NCI-H2107 treated with DMSO at 0.1 percent for 48 hours (cell line): ENCODE measurements at regions not wholly inside any gene's neighbourhood (a gene's known extent, or its start where the extent isn't known, plus 50 kb on each side); places are given as distances from the start of the nearest gene placed in this dataset.

Experiments
- DNase-seq: peaks from one replicate; lab custom pipeline; 2025; ENCODE audit not compliant: unreplicated experiment; lab: John Stamatoyannopoulos, UW

DNA sequence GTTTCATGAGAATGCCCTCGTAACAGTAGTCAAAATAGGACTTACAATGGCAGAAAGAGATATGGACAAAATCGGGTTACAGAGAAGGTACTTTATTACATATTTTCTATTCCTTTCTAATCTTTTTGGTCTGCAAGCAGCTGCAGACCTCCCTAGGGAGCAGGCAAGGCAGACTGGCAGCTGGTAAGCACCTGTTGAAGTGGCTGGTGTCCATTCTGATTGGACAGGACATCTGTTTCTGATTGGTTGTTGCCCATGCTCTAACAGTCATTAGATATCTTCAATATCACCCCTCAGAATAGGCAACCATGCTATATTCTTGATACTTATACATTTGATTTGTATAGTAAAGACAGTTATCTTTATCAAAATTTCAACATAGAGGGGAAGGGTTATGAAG lies 606.3 kb downstream of the KCNJ2 start:
- peak; percentile 24 for DNase-seq

DNA sequence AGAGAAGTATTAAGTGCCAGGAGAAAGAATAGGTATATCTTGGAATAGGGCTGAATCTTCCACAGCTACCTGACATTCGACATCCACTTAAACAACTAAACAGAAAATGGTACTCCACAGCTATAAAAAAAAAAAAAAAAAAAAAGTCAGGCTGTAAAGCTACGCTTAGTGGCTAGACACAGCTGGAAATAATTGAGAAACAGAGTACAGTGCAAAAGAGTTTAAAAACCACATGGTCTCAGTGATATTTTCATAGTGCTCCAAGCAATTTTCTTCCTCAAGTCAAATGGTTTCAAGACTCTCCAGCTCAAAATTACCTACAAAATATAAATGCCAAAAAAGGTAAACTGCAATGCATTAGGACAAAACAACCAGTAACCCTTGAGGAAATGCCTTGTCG lies 607.1 kb downstream of the KCNJ2 start:
- no peak for DNase-seq

DNA sequence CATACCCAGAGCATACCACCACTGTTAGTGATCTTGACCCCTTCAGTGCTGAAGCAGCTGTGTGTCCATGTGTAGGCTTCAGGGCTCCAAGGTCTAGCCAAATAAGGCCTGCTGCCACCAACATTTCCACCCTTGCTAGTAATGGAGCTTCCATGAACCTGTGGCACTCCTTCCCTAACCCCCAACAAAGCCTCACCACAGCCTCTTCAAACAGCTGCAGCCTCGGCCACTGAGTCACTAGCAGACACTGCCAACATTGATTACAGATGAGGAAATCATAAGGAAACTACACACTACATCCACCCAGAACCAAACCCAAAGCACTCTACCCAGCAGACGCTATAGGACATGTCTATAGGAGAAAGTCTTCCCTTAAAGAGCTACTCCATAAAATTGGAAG lies 610.7 kb downstream of the KCNJ2 start:
- DNase-seq: no peak

DNA sequence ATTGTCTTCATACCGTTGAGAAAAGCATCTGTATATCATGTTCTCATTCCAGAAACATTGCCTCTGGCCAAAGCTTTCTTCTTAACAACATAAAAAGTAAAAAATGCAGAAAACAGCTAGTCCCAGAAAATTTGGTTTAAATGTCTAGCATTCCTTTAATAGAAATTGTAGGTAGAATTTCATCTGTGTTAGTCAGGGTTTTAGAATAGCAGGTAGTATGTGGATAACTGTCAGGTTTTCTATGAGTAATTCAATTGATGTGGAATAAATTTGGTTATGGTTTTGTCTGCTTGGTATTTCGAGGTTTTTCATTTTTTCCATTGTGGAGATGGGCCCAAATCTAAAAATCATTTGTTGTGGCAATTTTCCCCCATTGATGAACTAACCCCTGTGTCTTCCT lies 616.7 kb downstream of the KCNJ2 start:
- DNase-seq: no peak

DNA sequence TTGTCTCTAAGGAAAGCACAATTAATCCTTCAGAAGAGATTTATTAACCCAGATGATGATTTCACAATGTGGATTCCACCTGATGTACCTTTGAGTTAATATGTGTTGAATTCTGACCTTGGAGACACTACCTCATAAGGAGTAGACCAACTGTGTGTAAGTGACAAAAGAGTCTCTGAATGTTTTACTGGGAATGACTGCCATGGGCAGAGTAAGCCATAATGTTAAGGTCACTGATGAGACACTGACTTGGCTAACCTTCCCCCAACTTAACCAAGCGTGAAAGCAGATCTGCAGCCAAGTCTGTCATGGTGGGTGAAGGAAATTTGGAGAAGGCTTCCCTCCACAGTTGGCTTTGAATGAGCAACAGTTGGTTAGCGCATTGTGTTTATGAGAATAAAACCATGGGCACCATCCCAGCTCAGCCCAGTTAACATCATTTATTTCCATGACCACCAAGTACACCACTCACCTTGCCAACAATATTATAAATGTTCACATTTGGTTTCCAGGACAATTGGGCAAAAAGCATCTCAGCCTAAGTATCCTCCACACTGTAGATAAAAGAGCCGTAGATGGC lies 618.5 kb downstream of the KCNJ2 start:
- no peak for DNase-seq

DNA sequence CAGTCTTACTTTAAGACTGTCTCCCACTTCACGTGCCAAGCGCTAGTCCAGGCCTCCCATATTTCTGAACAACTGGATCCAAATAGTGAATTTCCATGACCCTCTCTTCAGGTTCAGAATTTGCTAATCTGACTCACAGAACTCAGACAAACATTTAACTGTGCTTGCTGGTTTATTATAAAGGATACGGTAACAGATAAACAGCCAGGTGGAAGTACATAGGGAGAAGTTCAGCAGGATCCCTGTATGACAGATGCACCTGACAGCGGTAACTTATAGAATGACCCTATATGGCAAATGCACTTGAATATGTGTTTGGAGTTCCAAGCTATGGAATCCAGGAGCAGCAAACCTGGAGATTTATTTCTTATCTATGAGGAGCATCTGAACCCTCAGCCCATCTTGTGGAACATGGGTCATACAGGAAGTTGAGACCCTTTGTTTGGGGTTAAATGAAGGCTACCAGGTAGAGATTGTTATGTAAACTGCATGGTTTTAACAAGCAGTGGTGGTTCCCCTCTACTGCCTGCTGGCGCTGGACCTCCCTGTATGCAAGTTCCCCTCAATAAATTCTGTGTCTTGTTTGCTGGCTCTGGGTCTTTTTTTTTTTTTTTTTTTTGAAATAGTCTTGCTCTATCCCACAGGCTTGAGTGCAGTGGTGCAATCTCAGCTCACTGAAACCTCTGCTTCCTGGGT lies 622.6 kb downstream of the KCNJ2 start:
- DNase-seq: no peak

DNA sequence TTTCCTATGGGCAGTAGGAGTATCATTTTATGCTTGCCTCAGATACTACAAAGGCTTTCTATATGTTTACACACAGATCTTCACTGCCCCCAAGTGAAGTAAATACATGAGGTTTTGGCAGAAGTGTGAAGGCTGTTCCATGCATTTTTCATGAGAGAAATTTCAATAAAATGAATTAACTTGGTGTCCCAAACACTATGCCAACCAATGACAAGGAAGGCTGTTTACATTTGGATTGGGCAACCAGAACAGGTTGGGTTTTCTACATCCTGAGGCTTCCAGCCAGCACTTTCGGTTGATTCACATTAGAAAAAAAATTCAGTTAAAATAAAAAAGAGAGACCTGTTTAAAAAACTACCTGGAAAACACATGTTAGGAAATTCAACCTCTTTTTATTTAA lies 625.4 kb downstream of the KCNJ2 start:
- DNase-seq: no peak

DNA sequence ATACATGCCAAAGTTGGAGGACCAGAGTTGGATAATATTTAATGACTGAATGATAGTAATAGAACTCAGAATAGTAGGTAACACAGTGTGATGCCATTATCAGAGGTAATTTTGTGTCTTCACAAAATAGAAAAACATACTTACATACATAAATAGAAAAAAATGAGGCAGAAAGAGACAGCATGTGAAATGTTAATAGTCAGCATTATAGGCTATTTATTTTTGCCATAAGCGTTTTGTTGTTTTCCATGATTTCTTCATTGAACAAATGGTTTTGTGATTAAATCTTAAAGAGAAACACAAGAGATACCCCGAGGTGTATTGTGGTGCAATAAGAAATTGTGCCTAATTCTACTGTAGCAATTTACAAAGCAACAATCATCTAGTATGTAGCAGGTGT lies 626.3 kb downstream of the KCNJ2 start:
- no peak for DNase-seq

DNA sequence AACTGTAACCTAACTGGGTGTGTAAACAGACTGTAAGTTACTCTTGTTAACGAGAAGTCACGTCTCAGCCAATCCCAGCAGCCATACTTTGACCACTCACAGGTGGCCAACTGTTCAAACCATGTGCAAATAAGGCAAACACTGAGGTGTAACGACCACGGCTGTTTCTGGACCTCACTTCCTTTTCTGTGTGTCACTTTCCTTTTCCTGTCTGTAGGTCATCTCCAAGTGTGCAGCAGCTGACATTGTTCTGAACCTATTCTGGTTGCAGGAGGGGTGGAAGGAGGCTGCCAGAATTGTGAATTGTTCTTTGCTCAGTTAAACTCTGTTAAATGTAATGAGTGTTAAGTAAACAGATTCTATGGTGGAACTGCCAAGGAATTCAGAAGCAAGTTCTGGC lies 627.4 kb downstream of the KCNJ2 start:
- DNase-seq: no peak

DNA sequence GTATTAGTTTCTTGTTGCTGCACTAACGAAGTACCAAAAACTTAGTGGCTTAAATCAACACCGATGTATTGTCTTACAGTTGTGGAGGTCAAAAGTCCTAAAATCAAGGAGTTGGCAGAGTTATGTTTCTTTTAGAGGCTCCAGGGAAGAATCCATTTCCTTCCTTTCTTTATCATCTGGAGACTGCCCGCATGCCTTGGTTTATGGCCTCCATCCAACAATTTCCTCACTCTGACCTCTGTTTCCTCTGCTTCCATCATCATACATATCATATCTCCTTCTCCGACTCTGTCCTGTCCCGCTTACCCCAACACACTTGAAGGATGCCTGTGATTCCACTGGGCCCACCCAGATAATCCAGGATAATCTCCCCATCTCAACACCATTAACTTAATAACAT lies 627.8 kb downstream of the KCNJ2 start:
- no peak for DNase-seq

DNA sequence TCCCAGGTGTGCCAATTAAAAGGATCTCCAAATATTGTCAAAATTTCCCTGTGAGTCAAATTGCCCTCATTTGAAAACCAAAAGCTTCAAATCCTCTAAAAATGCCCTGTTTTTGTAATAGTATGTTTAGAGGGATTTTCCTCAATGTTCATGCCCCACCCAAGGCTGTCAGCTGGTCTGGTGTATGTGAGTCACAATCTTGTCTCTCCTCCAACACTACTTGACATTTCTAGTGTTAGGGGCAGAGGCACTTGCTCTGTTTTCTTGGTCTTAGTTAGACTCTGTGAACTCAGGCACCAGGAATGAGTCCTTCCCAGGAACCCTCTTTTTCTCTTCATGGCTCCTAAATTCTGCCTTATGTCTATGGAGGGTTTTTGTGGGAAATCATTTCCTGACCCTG lies 634.8 kb downstream of the KCNJ2 start:
- no peak for DNase-seq

DNA sequence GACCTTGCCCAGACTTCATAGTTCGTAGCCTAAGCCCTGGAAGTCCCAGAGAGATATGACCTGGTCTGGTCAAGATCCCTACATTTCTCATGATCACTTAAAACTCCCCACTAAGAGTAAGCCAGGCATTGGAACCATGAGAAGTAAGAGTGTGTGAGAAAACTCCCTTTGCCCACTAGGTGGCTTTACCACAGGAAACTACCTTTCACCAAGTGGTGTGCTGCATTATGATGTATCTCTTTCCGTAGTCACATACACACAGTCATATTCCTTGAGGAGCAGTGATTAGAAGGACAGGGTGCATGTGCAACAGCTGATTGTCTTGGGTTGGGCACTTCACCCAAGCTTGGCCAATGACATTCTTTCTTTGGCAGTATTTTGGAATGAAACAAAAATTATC lies 639.3 kb downstream of the KCNJ2 start:
- DNase-seq: no peak

DNA sequence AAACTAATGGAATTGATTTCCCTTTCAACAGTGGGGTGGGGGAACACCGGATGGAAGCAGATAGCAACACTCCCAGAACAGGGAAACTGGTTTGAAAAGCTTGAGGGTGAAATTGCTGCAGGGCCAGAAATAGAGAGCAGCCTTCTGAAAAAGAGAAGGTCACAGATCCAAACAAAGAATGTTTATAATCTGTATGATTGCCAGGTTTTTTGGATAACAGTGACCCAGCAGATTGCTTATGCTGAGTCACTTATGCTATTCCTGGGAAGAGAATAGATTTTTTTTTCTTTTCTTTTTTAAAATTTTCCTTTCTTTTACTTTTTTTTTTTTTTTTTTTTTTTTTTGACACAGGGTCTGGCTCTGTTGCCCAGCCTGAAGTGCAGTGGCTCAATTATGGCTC lies 641.3 kb downstream of the KCNJ2 start:
- DNase-seq: no peak

DNA sequence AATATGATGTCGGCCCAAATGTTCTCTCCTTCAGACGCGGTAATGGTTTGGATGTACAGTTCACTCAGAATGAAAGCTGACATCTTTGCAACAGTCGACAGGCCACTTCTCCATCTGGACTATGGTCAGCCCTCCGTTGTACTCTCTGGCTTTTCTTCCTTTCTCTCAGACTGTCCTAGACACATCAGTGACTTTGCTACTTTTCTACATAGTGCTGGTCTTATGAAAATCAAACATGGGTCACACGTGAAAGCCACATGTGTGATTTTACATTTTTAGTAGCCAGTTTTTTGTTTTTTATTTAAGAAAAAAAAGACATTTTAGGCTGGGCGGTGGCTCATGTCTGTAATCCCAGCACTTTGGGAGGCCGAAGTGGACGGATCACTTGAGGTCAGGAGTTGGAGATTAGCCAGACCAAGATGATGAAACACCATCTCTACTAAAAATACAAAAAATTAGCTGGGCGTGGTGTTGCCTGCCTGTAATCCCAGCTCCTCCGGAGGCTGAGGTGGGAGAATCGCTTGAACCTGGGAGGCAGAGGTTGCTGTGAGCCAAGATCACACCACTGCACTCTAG lies 644.1 kb downstream of the KCNJ2 start:
- DNase-seq: no peak

DNA sequence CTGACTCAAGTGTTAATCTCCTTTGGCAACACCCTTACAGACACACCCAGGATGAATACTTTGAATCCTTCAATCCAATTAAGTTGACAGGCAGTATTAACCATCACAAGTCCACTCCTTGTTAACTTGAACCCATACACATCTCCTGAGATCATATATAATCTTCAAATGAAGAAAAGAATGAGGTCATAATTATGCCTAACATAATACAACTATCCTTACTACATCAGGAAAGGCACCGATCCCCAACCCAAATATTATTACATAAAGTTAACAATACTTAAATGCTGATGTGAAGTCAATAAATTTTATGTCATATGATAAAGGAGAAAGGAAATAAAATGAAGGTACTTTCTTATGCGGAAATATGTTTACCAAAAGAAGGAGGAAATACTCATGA lies 649.9 kb downstream of the KCNJ2 start:
- DNase-seq: no peak

DNA sequence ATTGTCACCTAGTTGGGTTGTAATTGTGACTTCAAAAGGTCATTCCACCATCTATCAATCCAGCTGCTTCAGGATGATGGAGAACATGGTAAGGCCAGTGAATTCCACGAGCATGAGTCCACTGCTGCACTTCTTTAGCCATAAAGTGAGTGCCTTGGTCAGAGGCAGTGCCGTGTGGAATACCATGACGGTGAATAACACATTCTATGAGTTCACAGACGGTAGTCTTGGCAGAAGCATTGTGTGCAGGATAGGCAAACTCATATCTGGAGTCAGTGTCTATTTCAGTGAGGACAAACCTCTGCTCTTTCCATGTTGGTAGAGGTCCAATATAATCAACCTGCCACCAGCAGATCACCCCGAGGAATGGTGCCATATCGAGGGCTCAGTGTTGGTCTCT lies 650.9 kb downstream of the KCNJ2 start:
- DNase-seq: no peak

DNA sequence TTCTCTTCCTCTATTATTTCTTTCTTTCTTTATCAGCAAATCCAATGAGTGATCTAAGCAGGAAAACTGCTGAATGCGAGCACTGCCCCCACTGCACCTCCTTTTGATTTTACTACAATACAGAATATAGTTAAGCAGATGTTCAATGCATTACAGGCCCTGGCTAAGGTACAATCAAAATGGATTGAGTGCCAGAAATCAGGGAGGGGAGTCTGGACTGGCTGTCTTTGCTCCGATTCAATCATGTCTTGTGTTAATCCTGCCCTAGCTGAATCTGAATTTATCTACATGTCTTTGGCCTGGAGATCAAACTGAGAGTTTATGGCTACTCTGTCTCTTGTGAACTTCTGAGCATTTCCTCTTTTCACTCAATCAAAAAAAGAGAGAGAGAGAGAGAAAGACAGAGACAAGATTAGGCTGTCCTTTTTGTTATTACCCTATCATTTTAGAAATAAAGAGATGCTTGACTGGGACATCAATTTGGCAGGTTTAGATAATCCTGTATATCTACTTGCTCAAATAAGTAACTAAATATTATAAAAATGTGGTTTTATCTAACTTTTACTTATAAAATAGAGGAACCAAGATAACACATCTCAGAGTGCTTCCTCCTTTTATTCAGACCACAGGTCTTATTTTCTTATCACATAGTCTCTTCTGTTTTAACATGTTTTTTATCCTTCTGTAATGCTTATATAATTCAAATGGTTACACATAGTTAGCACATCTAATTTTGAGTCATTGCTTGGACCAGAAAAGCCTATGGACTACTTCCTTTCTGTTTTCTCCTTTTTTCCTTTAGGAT lies 656.2 kb downstream of the KCNJ2 start:
- DNase-seq: no peak

DNA sequence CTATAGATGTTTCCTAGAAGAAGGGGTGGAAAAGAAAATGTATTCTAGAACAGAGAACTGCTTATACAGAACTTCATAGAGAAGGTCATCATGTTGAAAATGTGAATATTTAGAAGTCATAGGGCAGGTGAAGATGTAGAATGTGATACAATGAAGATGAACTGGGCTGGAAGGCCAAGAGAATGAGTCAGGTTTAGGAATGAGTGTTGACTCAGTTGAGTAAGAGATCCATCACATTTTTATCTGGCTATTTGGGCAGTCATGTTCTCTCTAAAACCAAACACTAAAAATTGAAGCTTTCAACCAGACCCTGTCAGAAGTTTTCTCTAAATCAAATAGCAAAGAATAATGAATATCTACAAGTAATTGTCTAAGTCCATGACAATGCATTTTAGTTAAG lies 660.5 kb downstream of the KCNJ2 start:
- no peak for DNase-seq

DNA sequence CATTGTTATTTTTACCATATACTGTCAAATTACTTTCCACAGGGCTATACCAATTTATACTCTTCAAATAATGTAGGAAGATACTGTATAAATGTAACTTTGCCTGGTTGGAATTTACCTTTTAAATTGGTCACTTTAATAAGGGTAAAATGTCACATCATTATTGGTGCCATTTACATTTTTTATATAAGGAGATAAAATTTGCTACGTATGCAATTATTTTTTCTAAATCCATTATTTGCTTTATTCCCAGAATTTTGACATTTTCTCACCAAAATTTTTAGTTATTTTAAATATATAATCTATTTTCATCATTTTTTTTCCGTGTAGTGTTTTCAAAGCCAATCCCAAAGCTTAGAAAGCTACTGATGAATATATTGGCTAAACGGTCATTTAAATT lies 664.7 kb downstream of the KCNJ2 start:
- DNase-seq: no peak

DNA sequence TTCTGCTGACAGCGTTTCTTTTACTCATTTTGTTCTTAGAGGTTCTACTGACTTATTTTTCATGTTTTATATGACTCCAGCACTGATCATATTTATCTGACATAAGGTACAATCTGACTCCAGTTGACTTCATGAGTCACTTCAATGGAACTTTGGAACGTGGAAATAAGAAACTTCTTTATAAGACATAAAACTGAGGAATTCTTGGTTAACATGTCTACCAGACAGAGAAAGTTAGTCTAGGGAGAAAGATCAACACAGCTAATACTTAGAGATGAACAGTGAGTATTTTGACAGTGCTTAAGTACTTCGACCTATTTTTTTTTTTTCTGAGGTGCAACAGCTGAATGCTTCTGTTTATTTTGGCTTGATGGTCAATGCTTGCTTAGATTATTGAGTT lies 679.5 kb downstream of the KCNJ2 start:
- DNase-seq: no peak

DNA sequence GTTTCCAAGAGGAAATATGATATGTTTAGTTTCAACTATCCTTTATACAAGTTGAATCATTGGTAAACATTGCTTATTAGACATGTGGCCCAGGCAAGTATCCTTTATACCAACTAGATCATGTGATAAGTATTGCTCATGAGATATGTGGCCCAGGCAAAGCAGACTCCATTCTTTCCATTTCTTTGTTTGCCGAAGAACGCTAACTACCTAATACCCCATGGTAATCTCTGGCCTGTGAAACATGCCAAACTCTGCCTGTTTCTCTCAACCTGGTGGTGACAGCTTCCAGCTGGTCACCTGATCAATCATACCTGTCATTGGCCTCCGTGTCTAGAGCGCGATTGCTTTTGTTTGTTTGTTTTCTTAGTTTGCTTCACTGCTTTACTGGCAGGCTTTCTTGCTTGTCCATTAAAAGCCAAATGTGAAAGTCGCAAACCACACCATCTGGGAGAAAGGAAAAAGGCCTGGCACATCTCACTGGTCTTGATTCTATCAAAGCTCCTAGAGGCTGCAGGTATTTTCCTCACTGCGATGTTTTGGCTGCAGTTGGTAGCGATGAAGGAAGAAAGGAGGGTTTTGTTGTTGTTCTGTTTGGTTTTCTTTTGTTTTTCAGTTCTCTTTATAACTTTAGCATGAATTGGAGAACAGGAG lies 686.2 kb downstream of the KCNJ2 start:
- peak; percentile 99 for DNase-seq

DNA sequence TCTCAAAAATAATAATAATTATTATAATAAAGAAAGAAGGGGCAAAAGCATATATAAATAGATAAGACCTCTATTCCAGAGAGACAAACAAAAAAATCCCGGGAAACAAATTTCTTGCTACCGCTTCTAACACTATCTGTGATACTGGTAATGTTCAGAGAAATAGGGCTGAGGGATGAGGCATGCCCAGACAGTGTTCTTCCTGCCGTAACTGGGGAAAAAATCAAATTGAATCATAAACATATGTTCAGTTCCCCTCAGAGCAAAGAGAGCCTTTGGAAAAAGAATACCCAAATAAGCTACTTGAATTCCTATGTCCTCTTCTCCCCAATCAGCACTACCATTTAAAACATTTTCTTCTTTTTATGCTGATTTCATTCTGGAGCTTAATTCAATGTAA lies 688.0 kb downstream of the KCNJ2 start:
- no peak for DNase-seq
